MCF 10A (cell line): ENCODE measurements at regions not wholly inside any gene's neighbourhood (a gene's known extent, or its start where the extent isn't known, plus 50 kb on each side); places are given as distances from the start of the nearest gene placed in this dataset.

Experiments
- BruUV-seq: library from RNA; stranded (reverse); fragments of 400-500 nt; replicated peaks from 2 replicates; lab custom pipeline; 2021; lab: Mats Ljungman, UMichigan
- CTCF ChIA-PET: fragments of 300-600 bp; sonication (Branson Sonifier 250); formaldehyde crosslinking; extraction: SDS; loops from one replicate; lab custom pipeline; 2021; ENCODE audit warnings: antibody characterized with exemption, inconsistent platforms; lab: Yijun Ruan, JAX
- POLR2A ChIA-PET: fragments of 300-600, 350-650 bp; sonication (Branson Sonifier 250); formaldehyde crosslinking; extraction: SDS; loops from one replicate; lab custom pipeline; 2020; ENCODE audit warnings: antibody characterized with exemption, inconsistent platforms; lab: Yijun Ruan, JAX
- DNase-seq: peaks from one replicate; pipeline ENCODE4 v3.0.0-alpha.2; 2018; ENCODE audit not compliant: unreplicated experiment
- H3K27ac Mint-ChIP-seq: one replicate; pipeline ENCODE4 v1.8.0; 2022; ENCODE audit warnings: mild to moderate bottlenecking, low read depth, mixed read lengths; ENCODE audit not compliant: unreplicated experiment
- H3K27me3 Mint-ChIP-seq: one replicate; pipeline ENCODE4 v1.8.0; 2022; ENCODE audit warnings: mixed read lengths; ENCODE audit not compliant: insufficient read depth, unreplicated experiment
- H3K36me3 Mint-ChIP-seq: one replicate; pipeline ENCODE4 v1.8.0; 2022; ENCODE audit warnings: mild to moderate bottlenecking, moderate library complexity, mixed read lengths; ENCODE audit not compliant: insufficient read depth, unreplicated experiment
- H3K4me1 Mint-ChIP-seq: one replicate; pipeline ENCODE4 v1.8.0; 2022; ENCODE audit warnings: mixed read lengths; ENCODE audit not compliant: insufficient read depth, unreplicated experiment
- H3K4me3 Mint-ChIP-seq: one replicate; pipeline ENCODE4 v1.8.0; 2022; ENCODE audit warnings: mild to moderate bottlenecking, moderate library complexity, mixed read lengths; ENCODE audit not compliant: unreplicated experiment
- H3K9me3 Mint-ChIP-seq: one replicate; pipeline ENCODE4 v1.8.0; 2022; ENCODE audit warnings: mixed read lengths; ENCODE audit not compliant: unreplicated experiment
- intact Hi-C: fragments of 100-400 bp; cut with micrococcal nuclease; formaldehyde crosslinking; loops from 2 replicates; pipeline ENCODE4 v1.14.1; 2022
- TF ChIP-seq, protein P1 (sequence below): fragments of 200-600 bp; IDR thresholded peaks from one replicate; pipeline ENCODE4 v1.8.0; 2022; ENCODE audit warnings: antibody characterized with exemption, mild to moderate bottlenecking; ENCODE audit not compliant: unreplicated experiment

DNA sequence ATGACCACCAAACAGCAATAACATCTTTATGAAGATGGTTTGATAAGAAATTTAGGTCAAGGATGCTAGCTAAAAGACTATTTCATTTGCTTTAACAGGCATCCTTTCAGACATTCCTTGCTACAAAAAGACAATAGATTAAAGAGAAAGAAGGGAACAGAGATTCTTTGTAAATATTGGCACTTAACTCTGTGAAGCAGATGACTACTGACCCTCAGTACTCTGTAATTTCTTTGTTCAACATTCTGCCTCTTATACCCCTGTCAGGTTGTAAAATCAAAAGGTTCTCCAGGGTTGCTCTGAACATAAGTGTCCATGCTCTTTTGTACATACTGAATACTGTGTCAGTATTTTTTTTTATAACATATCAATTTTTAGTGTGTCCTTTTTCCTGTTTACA, 610.6 kb upstream of the GRAMD2B start:
- Mint-ChIP-seq H3K9me3 (no peaks in the 10 kb centered on the region), H3K4me3 (no peak overlapping the region), H3K27ac (no peak overlapping the region), H3K4me1 (no peaks in the 10 kb centered on the region), H3K27me3 (no peaks in the 10 kb centered on the region), H3K36me3 (no peaks in the 10 kb centered on the region)
- TF ChIP-seq, protein P1, sequence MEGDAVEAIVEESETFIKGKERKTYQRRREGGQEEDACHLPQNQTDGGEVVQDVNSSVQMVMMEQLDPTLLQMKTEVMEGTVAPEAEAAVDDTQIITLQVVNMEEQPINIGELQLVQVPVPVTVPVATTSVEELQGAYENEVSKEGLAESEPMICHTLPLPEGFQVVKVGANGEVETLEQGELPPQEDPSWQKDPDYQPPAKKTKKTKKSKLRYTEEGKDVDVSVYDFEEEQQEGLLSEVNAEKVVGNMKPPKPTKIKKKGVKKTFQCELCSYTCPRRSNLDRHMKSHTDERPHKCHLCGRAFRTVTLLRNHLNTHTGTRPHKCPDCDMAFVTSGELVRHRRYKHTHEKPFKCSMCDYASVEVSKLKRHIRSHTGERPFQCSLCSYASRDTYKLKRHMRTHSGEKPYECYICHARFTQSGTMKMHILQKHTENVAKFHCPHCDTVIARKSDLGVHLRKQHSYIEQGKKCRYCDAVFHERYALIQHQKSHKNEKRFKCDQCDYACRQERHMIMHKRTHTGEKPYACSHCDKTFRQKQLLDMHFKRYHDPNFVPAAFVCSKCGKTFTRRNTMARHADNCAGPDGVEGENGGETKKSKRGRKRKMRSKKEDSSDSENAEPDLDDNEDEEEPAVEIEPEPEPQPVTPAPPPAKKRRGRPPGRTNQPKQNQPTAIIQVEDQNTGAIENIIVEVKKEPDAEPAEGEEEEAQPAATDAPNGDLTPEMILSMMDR = no peak
- CTCF ChIA-PET = no interaction called here
- POLR2A ChIA-PET = no interaction called here
- no TSS peak for BruUV-seq
- intact Hi-C loops = no loop called here
- DNase-seq = no peak

DNA sequence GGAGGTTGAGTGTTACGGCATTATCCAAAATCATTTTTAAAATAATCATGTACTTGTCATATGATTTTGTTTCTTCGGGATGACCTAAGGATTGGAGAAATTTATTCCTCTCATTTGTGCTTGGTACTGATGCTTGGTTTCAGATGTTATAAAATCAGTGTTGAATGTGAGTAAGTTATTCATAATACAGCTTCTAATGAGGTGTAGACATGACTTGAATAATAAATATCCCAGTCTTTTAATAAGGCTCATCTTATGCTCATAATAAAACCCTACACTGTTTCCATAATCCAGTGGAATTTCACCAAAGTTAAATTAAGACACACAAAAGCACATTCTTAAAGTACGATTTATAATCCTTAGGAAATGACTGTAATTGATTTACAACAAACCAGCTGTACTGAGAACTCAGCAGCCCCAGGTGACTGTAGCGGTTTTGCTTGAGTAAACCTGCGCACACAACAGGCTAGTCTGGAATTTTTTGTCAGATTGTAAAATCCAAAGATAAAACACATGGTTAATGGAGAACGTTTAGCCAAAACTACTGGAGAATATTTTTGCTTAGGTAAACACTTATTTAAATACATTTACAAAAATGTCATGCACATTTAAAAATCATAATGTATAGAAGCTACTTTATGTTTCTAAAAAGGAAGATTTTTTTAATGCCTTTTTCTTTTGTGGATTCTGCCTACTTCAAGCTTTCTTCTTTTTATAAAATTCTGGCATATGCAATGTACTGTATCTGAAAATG, 609.8 kb upstream of the GRAMD2B start:
- intact Hi-C loops = no loop called here
- no peaks in the 10 kb centered on the region for H3K36me3 Mint-ChIP-seq
- H3K4me3 Mint-ChIP-seq = no peak overlapping the region
- H3K4me1 Mint-ChIP-seq = no peaks in the 10 kb centered on the region
- H3K27ac Mint-ChIP-seq = no peak overlapping the region
- BruUV-seq = no TSS peak
- POLR2A ChIA-PET = no interaction called here
- CTCF ChIA-PET = no interaction called here
- H3K27me3 Mint-ChIP-seq = no peaks in the 10 kb centered on the region
- TF ChIP-seq, protein P1 = no peak
- no peaks in the 10 kb centered on the region for H3K9me3 Mint-ChIP-seq
- no peak for DNase-seq

DNA sequence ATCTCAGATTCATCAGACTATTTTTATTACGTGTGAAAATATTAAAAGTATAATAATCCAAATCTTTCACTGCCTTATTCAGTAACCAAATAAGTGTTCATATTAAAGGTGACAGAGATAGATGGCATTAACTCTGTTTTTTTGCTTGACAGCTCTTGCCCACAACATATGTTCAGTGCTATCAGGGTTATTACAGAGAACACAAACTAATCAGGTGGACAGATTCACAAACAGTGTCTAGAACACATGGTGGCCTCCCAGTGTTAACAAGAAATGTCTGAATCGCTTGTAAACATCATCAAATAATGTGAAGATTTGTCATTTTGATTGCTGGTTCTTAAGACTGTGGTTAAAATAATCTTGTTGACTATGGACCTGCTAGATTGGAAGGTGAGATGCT, 609.1 kb upstream of the GRAMD2B start:
- POLR2A ChIA-PET = no interaction called here
- Mint-ChIP-seq H3K36me3 (no peaks in the 10 kb centered on the region), H3K9me3 (no peaks in the 10 kb centered on the region), H3K4me3 (no peak overlapping the region), H3K27me3 (no peaks in the 10 kb centered on the region), H3K27ac (no peak overlapping the region), H3K4me1 (no peaks in the 10 kb centered on the region)
- TF ChIP-seq, protein P1 = no peak
- BruUV-seq = no TSS peak
- intact Hi-C loops = no loop called here
- DNase-seq = no peak
- CTCF ChIA-PET = no interaction called here

DNA sequence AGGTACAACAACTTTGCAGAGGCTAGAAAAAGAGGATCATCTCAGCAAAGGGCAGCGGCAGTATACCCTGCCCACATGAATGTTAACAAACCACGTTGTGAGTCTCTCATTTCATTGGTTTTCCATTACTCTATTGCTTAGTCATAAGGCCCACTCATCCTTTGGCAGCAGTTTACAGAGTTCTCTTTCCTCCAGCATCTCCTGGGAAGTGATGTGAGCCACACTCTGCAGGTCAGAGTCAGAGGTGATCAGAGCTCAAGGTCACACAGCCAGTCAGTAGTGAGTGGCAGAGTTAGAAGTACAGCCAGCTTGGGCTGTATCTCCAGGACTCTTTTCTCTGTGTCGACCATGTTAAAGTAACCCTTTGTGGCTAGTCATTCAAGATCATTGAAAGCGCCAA, 599.6 kb upstream of the GRAMD2B start:
- ChIA-PET CTCF (interaction anchor here (0.6 kb wide), 1 partner anchor 101 kb away, joined by 3 read pairs; no protein-coding TSS in a partner anchor), POLR2A (interaction anchor here (0.7 kb wide), 1 partner anchor 1942 kb away, joined by 3 read pairs; no protein-coding TSS in a partner anchor)
- H3K4me3 Mint-ChIP-seq = no peak overlapping the region
- intact Hi-C loops = no loop called here
- DNase-seq = peak; percentile 34
- no peaks in the 10 kb centered on the region for H3K4me1 Mint-ChIP-seq
- BruUV-seq = no TSS peak
- no peaks in the 10 kb centered on the region for H3K9me3 Mint-ChIP-seq
- no peaks in the 10 kb centered on the region for H3K36me3 Mint-ChIP-seq
- no peak overlapping the region for H3K27ac Mint-ChIP-seq
- TF ChIP-seq, protein P1 = no peak
- no peaks in the 10 kb centered on the region for H3K27me3 Mint-ChIP-seq
